ENCODE measurements at regions not wholly inside any gene's neighbourhood (a gene's known extent, or its start where the extent isn't known, plus 50 kb on each side); places are given as distances from the start of the nearest gene placed in this dataset.
A peak's percentile ranks its signal among the peaks of the same experiment; 100 is the strongest.
"Not testable (repeated sequence)": the region's sequence is repeated elsewhere in the genome, so short reads cannot be mapped to it uniquely, and the experiment has no call there.

DNA sequence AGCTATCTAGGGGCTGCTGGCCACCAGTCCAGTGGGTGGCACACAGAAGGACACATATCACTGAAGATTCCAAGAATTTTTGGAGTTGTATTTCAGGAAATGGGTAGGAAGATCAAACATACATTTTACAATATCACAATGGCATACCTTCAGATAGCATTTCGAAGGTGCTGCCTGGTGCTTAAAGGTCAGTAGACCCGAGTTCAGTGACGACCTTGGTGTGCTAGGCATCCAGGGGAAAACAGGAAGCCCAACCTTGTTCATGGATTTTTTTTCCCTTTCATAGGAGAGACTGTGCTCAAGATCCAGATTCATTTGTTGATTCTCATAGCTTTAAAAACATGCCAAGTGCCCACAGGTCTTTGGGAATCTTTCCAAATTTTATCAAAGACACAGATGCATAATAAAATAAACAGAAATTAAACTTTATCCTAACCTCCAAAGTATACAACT lies 51.0 kb upstream of the RCBTB2 start:
- no peak for DNase-seq

DNA sequence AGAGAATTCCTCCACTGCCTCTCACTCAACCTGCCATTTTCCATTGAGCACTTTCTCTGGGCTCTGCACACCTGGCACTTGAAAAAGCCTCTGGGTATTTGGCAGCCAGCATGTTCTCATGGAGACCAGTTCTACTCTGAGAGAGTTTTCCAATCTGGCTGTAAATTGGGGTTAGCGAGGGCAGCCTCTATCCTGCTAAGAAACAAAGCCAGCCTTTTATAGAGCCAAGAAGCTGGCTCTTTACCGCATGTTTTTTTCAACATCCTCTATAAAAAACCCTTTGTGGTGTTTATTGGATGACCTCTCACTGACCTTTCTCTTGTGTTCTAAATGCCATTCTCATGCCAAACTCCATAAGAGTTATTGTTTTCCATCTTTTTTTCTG lies 52.6 kb upstream of the RCBTB2 start:
- peak in 39 of 56 donors; percentile 12 to 86 (median 51) for DNase-seq

DNA sequence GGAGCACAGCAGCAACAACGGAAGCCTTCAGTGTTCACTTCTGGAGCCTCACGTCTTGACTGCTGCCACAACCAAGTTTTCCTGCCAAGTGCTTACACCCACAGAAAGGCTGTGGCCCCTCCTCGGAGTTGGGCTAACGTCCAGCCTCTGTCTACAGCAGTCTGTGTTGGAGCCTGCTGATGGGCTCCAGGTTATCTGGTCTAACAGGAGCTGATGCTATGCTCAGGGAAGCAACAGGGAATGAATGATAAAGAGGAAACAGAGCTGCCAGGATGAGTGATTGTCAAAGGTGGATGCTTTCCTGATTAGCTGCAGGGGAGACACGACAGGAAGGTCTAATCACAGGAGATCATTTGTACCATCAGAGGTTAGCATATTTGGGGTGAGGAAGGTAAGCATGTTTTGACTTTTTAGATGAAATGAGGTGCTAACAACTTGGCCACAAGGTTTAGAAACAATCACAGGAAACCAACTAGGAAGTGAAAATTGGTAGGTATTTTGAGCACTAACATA lies 53.8 kb upstream of the RCBTB2 start:
- DNase-seq, result peak in 17 of 56 donors; percentile 7 to 64 (median 19)

DNA sequence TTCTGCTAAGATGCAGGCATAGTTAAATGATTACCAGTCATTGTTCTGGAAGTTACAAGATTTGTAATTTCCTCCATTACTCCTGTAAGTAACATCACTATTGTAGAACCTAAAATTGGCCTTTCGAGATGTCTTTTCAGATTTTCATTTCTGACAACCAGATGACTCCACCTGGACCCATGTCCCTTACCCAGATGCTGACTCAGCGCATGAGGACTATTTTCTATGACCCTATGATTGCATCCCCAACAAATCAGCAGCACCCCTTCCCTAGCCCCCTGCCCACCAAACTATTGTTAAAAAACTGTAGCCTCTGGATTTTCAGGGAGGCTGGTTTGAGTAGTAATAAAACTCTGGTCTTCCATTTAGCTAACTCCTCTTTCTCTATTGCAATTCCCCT lies 55.2 kb upstream of the RCBTB2 start:
- no peak for DNase-seq

DNA sequence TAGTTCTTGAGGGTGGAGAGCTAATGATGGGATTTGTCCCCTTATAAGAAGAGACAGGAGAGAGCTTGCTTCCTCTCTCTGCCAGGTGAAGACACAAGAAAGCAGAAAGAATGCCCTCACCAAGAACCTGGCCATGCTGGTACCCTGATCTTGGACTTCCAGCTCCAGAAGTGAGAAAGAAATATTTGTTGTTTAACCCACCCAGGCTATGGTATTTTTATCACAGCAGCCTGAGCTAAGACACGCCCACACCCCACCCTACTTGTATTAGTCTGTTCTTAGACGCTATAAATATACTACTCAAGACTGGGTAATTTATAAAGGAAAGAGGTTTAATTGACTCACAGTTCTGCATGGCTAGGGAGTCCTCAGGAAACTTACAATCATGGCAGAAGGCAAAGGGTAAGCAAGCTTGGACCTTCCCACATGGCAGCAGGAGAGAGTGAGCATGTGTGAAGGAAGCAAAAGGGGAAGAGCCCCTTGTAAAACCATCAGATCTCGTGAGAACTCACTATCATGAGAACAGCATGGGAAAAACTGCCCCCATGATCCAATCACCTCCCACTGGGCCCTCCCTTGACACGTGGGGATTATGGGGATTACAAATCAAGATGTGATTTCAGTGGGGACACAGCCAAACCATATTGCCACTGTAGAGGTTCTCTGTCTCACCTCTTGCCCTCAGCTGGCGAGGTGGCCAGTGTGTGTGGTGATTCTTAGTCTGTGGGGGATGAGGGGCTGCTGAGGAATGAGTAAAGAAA lies 57.4 kb upstream of the RCBTB2 start:
- DNase-seq, result no peak

DNA sequence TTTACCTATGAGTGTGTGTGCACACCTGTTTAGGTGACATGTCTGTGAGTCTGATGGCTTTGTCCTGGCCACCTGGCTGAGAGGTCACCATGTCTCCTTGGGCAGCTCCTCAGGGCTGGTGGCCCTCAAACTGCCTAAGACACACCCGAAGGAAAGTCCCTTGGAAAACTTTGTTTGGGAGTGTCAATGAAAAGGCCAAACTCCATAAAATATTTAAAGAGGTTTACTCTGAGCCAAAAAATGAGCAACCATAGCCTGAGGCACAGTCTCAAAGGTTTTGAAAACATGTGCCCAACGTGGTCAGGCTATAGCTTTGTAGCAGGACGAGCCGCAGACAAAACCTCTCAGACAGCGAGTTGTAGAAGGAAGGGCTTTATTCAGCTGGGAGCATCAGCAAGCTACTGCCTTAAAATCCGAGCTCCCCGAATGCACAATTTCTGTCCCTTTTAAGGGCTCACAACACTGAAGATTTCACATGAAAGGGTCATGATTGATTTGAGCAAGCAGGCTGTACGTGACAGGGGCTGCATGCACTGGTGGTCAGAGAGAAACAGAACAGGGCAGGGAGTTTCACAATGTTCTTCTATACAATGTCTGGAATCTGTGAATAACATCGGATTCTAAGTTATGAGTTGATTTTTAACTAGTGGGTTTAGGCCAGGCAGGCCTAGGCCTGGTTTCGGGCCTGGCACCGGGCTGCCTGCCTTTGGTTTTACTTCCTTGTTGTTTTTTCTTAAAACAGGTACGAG lies 58.4 kb upstream of the RCBTB2 start:
- not testable (repeated sequence) for DNase-seq

DNA sequence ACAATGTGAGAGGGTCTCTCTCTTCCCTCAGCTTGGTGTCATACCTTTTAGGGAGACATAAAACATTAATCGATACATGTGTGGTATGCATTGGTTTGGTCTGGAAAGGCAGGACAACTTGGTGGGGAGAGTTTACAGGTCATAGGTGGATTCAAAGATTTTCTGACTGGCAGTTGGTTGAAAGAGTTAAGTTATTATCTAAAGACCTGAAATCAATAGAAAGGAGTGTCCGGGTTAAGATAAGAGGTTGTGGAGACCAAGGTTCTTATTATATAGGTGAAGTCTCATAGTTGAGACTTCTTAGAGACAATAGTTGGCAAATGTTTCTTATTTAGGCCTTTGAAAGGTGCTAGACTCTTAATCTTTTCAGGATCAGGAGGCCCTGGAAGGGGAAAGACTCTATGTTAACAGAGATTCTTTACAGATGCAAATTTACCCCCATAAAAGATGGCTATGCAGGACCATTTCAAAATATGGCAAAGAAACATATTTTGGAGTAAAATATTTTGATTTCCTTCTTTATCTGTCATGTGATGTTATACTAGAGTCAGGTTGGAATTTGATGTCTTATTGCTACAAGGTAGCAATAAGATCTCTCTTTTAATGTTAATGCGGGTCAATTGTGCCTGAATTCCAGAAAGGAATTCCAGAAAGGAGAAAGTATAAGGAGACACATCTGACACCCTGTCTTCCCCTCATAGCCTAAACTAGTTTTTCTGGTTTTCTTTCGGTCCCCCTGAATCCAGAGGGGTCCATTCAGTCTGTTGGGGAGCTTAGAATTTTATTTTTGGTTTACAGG lies 59.2 kb upstream of the RCBTB2 start:
- no peak for DNase-seq

DNA sequence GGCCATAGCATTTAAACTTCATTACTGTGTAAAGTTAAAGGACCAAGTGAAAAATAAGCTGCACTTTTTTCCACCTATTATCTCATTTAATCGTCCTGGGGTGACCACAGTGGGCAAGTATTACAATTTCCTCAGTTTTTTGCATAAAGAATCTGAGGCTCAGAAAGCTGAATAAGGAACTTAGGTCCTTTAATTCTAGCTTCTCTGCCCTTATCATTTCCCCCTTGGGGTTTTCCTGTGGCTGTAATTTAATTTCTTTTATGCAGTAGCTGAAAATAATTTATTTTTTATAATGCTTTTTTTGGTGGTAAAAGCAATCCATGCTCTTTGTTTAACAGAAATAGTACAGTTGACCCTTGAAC lies 59.8 kb upstream of the RCBTB2 start:
- no peak for DNase-seq

DNA sequence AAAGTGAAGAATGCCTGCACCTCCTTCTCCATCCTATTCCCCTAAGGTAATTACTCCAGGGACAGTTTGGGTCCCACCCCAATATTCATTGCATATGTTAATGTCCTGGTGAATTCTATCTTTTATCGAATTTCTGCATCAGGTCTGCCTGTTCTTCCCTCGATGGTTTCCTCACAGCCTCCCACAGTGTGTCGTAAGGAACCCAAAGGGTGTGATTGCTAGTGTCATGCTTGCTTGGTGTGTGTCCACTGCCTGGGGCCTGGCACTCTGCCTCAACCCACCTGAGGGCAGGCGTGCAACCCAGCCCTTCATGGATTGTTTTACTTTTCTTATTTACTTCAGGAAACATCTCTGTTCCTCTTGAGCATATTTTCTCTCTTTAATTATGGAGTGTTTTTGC lies 60.2 kb upstream of the CYSLTR2 start:
- DNase-seq, result no peak

DNA sequence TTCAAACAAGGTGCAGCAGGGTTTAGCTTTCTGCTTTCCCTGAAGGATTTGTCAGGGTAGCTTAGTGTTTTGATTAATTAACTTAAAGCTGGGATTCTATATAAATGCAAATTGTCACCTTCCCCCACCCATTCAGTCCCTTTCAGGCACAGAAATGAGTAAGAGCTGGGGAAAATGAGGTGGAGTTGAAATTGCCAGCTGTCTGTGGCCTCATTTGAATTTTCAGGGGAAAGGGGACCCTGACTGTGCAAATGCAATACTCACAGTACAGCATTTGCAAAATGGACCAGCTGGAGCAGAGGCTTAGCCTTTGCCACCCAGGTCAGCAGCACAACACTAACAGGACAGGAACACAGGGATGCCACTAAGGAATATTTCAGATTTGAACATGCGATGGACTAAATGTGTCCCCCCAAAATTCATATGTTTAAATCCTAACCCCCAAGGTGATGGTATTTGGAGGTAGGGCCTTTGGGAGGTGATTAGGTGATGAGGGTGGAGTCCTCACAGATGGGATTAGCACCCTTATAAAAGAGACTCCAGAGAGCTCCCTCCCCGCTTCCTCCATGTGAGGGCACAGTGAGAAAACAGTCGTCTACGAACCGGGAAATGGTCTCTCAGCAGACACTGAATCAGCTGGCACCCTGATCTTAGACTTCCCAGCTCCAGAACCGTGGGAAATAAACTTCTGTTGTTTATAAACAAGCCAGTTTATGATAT lies 59.5 kb upstream of the CYSLTR2 start:
- DNase-seq, result no peak

DNA sequence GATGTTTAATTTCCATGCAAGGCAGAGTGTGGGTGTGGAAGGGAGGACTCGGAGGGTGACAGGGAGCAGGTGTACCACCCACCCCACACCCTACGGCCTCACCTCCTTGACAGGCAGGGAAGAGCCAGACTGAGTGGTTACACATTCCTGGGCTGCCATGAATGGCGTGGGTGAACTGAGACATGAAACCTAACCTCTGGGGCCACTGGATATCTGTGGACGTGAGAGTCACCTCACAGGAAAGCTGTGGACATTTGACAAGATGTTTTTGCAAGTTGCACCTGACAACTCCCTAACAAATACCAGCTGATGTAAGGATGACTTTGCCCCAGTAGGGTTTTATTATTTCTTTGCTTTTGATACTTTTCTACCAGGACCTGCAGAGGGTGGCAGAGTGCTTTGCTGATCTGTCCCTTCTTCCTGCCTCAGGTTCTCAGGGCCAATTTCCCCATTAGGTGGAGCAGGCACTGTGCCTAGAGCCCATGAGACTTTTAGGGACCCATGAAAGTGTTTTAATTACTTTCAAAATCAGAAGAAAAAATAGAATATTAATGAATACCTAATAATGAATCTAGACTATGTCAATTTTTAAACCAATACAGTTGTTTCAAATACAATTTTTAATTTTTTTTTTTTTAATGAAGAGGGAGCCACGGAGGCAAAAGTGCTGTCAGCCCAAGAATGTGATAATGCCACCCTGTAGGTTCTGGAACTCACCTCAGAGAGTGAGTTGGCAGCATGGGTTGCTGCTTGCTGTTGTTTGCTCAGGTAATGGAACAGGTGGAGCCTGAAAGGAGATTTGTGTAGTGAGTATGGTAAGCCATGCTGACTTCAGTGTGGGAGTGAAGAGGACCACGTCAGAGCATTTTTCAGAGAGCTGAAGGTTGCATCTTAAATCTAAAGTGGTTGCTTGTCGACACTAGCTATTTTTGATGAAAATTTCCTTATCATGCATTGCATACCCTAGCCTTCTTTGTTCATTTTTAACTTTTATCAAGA lies 58.0 kb upstream of the CYSLTR2 start:
- DNase-seq, result peak in 24 of 56 donors; percentile 5 to 59 (median 32)

DNA sequence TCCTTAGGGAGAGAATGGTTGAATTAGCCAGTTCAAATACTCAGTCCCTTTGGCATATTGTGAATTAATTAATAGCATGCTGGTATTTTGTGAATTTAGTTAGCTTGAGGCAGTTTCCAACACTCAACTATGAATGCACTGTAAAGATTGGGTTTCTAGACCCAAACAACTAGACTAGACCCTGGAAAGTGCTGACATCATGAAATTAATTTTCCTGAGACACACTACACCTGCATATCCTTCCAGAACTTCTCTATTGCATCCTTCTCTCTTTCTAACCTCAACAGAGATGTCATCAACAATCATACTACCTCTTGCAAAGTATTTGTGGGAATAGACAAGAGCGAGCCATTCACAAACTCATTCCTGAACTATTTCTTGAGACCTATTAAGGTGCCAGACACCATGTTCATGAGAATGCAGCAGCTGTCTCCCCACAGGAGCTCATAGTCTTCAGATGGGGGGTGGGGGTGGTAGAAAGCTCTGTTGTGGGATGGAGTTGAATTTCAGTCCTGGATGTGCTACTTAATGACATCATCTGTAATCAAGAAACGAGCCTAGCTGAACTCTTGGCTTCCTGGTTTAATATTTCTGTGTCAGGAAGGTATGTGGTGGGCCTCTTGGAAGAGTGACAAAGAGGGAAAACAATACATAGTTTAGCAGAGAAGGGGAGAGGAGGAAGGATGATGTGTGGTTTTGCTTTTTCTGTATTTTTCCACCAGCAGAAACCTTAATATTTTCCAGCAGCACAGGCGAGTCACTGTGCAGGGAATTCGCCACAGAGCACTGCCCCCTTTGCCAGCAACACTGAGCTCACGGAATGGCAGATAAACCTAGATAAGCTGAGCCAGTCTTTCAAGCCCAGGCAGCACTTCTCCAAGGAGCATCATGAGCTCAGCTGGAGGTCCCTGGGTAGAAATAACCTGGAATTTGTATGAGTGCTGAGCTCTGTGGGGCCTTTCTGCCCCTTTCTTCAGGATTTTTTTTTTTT lies 53.1 kb upstream of the CYSLTR2 start:
- no peak for DNase-seq

DNA sequence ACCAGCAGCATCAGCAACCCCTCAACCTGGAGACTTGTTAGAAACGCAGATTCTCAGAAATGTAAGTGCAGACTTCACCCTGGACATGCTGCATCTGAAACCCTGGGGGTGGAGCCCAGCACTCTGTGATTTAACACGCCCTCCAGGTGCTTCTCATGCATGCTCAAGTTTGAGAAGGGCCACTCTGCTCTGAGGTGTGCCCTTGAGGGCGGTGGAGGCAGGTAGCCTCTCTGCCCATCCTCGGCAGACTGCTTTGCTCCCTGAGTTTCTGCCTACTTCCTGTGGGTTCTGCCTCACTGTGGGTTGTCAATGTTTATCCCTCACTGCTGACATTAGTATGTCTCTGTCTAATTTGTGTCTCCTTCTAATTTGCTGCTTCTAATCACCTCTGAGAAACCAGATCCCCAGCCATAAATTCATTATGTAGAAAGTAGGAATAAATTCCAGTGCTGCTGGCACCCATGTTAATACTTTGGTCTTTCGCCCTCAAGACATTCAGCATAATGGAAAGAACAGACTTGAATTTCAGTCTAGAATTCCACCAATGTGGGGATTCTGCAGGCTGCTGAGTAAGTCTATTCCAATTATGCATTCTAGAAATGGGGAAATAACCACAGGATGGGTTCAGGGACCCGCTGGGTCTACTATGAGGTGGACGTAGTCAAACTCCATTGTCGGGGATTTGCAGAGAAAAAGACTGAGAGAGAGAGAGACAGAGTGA lies 51.3 kb upstream of the CYSLTR2 start:
- no peak for DNase-seq

DNA sequence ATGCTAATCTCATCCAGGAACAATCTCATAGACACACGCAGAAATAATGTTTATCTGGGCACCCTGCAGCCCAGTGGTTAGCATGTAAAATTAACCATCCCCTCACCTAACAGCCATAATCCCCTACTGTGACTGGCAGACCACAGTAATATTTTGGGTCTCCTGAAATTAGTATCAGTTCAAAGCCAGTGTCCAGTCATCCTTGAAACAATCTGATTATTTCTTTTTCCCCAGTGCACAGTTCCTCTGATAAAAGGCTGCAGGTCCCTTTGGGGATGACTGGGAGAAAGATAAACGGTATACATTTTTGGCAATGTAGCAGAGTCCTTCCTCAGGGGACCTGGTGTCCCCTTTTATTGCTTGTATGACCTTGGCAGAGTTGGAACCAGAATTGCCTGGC lies 50.4 kb upstream of the CYSLTR2 start:
- DNase-seq, result no peak
